Left ventricle myocardium inferior (tissue), 1 donor: ENCODE measurements at regions not wholly inside any gene's neighbourhood (a gene's known extent, or its start where the extent isn't known, plus 50 kb on each side); places are given as distances from the start of the nearest gene placed in this dataset.
"Not testable (repeated sequence)": the region's sequence is repeated elsewhere in the genome, so short reads cannot be mapped to it uniquely, and the experiment has no call there.

ENCODE experiments used
- DNase-seq: peaks from one replicate; pipeline ENCODE4 v3.0.0-alpha.2; 2020
- H3K27ac ChIP-seq: fragments of 200-600 bp; replicated peaks from 2 replicates; pipeline ENCODE4 v1.8.0; 2021
- H3K27me3 ChIP-seq: fragments of 200-600 bp; 2 replicates; pipeline ENCODE4 v1.8.0; 2021; ENCODE audit warnings: low read depth
- H3K36me3 ChIP-seq: fragments of 200-600 bp; 2 replicates; pipeline ENCODE4 v1.8.0; 2021
- H3K4me1 ChIP-seq: fragments of 200-600 bp; 2 replicates; pipeline ENCODE4 v1.8.0; 2021
- H3K4me3 ChIP-seq: fragments of 200-600 bp; 2 replicates; pipeline ENCODE4 v1.8.0; 2021; ENCODE audit warnings: mild to moderate bottlenecking, moderate library complexity
- H3K9me3 ChIP-seq: fragments of 200-600 bp; replicated peaks from 2 replicates; pipeline ENCODE4 v1.8.0; 2021
- CTCF ChIP-seq: fragments of 200-600 bp; IDR thresholded peaks from 2 replicates; pipeline ENCODE4 v1.8.0; 2021; ENCODE audit warnings: antibody characterized with exemption, mild to moderate bottlenecking, borderline replicate concordance
- intact Hi-C: fragments of 100-400 bp; cut with micrococcal nuclease; formaldehyde crosslinking; loops from one replicate; pipeline ENCODE4 v1.11.0; 2022
- donor health status: DM: no; HTN: yes; CAD: no; lungs with severe emphysema.

GRCh38 chr7:108890862-108891261, 321.2 kb downstream of the DNAJB9 start:
- DNase-seq, result no peak
- H3K9me3 ChIP-seq, result peaks cover 21% of the 10 kb centered on the region
- H3K4me1 ChIP-seq, result no peaks in the 10 kb centered on the region
- no peaks in the 10 kb centered on the region for H3K27me3 ChIP-seq
- H3K36me3 ChIP-seq, result no peaks in the 10 kb centered on the region
- intact Hi-C loops, result no loop called here
- no peak overlapping the region for H3K4me3 ChIP-seq
- no peak for TF ChIP-seq CTCF
- no peak overlapping the region for H3K27ac ChIP-seq

DNA sequence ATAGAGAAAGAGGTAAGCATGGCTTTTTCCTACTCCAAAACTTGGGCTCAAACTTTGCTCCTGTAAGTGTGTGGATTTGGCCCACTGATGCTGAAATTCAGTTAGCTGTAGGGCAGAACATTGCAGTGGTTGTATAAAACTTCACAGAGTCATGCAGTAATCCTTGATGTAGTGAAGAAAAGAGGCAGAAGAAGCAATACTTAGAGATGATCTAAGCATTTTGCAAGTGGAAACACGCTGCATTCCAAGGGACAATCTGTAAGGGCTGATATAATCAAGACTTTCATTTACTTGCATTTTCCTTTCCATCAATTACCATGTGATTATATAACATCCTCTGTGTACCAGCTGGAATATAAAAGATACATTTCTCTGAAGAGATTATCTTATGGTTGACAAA, 338.8 kb downstream of the DNAJB9 start:
- Histone ChIP-seq H3K9me3 (peaks cover 6% of the 10 kb centered on the region), H3K27ac (no peak overlapping the region), H3K4me1 (no peaks in the 10 kb centered on the region), H3K27me3 (no peaks in the 10 kb centered on the region), H3K36me3 (no peaks in the 10 kb centered on the region), H3K4me3 (no peak overlapping the region)
- no peak for TF ChIP-seq CTCF
- no peak for DNase-seq
- intact Hi-C loops, result no loop called here

GRCh38 chr7:108911016-108911415, 341.3 kb downstream of the DNAJB9 start:
- no peak for TF ChIP-seq CTCF
- peaks cover 32% of the 10 kb centered on the region for H3K9me3 ChIP-seq
- H3K36me3 ChIP-seq, result no peaks in the 10 kb centered on the region
- H3K4me1 ChIP-seq, result no peaks in the 10 kb centered on the region
- no peak overlapping the region for H3K27ac ChIP-seq
- intact Hi-C loops, result no loop called here
- DNase-seq, result no peak
- no peak overlapping the region for H3K4me3 ChIP-seq
- no peaks in the 10 kb centered on the region for H3K27me3 ChIP-seq

GRCh38 chr7:108920490-108920889, 350.8 kb downstream of the DNAJB9 start:
- DNase-seq, result no peak
- Histone ChIP-seq H3K27me3 (no peaks in the 10 kb centered on the region), H3K9me3 (peaks cover 63% of the 10 kb centered on the region), H3K27ac (no peak overlapping the region), H3K4me1 (no peaks in the 10 kb centered on the region), H3K36me3 (no peaks in the 10 kb centered on the region), H3K4me3 (no peak overlapping the region)
- intact Hi-C loops, result no loop called here
- TF ChIP-seq CTCF, result no peak

GRCh38 chr7:108943048-108943447, 373.4 kb downstream of the DNAJB9 start:
- DNase-seq, H3K4me1 ChIP-seq, H3K27ac ChIP-seq, H3K36me3 ChIP-seq, H3K27me3 ChIP-seq, H3K4me3 ChIP-seq, intact Hi-C loops: not testable (repeated sequence)
- peaks cover 37% of the 10 kb centered on the region for H3K9me3 ChIP-seq

DNA sequence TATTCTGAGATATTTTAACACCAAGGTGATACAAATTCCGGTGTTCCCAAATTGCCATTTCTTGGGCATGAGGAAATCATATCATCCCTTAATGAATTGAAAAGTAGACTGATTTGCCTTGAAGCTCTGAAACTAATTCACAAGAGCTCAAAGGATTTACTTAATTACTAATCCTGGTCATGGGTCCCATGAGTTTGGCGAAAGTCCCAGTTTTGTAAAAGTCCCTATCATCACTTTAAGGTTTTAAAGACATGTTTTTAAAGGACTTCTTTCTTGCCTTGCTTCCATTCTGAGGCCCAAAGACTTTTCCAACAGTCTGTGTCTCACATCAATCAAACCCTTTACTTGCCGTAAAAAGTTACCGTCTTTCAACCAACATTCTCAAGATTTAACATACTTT, 377.9 kb downstream of the DNAJB9 start:
- H3K4me1 ChIP-seq, result no peaks in the 10 kb centered on the region
- no peak for TF ChIP-seq CTCF
- intact Hi-C loops, result no loop called here
- H3K27ac ChIP-seq, result no peak overlapping the region
- H3K27me3 ChIP-seq, result no peaks in the 10 kb centered on the region
- no peak for DNase-seq
- H3K4me3 ChIP-seq, result no peak overlapping the region
- no peaks in the 10 kb centered on the region for H3K36me3 ChIP-seq
- peaks cover 27% of the 10 kb centered on the region for H3K9me3 ChIP-seq
